ENCODE measurements at regions not wholly inside any gene's neighbourhood (a gene's known extent, or its start where the extent isn't known, plus 50 kb on each side); places are given as distances from the start of the nearest gene placed in this dataset.
"Not testable (repeated sequence)": the region's sequence is repeated elsewhere in the genome, so short reads cannot be mapped to it uniquely, and the experiment has no call there.

- not testable (repeated sequence) for TF ChIP-seq CTCF (IDR thresholded peaks at IDR 0.05; ENCODE audit: low read depth, low read length, poor library complexity, severe bottlenecking); EZH2phosphoT487 (IDR thresholded peaks at IDR 0.05; ENCODE audit: borderline replicate concordance, low read length)
Observed at GRCh38 chr21:9946057-9946456, 575.3 kb upstream of the TPTE start.

Data from DOHH2 (cell line).